Activated CD4-positive, alpha-beta T cell treated with anti-CD3 and anti-CD28 coated beads, Interleukin-2, amount 50 U/mL, for 4 hours (primary cell): ENCODE measurements at regions not wholly inside any gene's neighbourhood (a gene's known extent, or its start where the extent isn't known, plus 50 kb on each side); places are given as distances from the start of the nearest gene placed in this dataset.

Source experiments
- DNase-seq, 2 experiments: peaks; one replicate each; pipeline ENCODE4 v3.0.0-alpha.2; 2020

DNA sequence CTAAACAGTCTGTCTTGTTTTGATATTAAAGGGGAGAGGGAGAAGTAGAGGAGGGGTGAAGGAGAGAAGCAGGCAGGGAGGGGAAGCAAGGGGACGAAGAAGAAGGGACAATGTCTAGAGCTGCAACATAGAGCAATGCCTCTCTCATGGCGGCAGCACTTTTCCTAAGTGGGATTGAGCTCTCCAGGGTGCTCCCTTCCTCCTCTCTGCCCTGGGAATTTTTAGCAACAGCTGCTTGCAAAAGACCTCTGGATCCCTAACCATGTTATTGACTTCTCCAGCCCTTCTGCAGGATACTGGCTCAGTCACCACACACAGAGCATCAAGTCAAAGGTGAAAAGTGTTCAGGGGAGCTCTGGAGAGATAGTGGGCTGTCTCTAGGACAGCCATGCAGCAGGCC, 734.9 kb downstream of the EPHA4 start:
- DNase-seq = no peak

DNA sequence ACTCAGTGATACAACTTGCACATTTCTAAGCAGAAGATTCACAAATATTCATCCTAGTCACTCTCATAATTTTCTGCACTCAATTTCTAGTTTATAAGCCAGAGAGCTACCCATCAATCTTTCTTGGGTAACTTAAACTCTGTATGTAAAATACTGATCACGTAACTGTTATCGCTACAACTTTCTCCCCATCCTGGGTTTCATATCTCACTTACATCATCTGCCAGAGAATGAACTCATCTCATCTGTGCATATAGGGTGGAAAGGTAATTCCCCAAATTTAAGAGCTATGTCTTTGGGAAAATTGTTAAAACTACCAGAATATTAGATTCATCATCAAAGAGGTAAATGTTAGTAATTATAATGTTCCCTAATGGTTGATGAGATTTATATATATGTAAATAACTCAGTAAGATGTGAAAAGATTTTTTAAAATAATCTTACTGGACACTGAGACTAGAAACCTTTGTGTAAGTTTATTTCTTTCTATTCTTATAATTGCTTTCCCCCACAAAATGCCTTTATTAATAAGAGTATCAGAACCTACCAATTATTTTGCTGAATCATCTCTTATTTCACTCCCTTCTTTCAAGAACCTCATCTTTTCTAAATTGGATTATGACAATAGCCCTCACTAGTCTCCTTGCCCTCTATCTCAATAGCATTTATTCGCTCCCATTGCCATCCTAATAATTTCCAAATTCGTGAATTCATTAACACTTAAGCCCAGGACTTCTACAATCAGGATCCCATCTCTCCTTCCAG, 729.0 kb downstream of the EPHA4 start:
- DNase-seq = no peak

DNA sequence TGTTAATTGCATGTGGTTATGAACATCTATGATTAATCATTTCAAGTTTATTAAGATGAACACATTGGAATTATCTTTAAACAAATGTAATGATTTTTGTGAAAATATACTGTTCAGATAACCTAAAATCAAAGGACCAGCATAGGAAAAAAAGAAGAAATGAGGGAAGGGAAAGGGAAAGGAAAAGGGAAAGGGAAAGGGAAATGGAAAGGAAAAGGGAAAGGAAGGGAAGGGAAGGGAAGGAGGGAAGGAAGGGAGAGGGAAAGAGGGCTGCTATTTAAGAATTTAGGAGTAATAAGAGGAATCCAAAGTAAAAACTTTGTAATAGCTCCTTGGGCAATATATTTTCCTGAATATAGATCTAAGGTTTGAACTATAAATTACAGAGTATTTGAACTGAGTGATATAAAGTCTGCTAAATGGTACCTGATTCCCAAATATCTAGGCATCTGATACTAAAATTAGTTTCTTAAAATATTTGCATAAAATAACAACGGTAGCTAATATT, 726.3 kb downstream of the EPHA4 start:
- DNase-seq = no peak

DNA sequence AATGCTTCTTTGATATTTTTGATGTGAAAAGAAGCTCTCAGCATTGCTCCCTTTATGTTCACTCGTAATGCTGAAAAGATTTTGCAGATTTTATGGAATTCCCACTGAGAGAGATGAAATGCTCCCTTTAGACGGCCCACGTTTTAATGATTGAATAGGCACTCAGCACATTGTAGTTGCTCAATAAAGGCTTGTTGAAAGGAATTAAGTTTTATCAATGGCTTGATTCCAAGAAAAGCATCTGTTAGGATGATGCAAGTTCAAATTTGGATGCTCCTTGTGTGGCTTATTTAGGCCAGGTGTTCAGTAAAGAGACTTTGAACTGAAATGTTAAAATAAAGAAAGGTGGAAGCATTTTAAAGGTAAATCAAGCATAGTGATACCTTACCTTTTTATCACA, 725.1 kb downstream of the EPHA4 start:
- no peak for DNase-seq

DNA sequence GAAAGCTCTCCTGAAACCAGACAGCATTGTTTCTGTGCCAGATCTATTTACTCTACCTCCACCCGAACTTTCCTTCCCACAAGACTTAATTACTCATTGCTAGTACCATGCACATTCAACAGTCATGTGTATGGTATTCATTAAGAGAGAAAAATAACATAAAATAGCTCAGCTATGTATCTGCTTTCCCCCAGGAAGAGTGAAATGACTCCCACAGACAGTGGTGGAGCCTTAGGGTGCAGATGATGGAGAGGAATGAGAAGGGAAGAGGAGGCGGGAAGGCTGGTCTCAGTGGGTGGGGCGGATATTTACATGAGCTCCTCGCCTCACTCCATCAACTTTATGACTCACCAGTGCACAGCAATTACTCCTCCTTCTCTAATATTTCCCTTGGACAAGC, 724.5 kb downstream of the EPHA4 start:
- no peak for DNase-seq

DNA sequence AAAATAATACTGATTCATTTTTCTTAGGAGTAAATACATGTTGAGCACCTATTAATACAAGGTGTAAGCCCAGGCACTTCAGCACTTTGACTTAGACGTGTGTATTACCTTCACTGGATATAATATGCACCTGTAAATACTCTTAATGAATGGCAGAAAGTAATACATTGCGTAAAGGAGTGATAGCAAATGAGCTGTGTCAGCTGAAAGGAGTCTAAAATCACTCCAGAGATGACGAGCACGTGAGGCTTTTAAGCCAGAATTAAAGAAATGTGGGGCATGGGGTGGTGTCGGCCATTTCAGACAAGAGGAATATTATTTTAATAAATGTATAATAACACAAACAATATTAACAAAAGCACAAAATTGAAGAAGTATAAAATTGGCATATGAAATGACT, 722.7 kb downstream of the EPHA4 start:
- no peak for DNase-seq

DNA sequence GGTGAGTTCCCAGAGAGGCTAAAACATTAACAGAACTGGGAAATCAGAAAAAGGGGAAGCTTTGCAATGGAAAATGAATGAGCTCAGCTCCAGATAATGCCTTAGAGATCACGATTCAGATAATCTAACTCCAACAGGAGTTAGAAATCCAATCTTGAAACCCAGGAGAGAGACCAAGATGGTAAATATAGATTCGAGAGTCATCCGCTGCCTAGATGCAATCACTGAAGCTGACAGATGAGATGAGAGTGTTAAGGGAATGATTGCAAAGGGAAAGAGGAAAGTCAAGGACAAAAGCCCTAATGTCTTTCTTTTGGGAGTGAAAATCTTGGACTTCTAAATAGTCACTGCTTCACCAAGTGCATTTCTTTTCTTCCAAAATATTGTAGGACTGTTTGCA, 722.0 kb downstream of the EPHA4 start:
- DNase-seq = no peak

DNA sequence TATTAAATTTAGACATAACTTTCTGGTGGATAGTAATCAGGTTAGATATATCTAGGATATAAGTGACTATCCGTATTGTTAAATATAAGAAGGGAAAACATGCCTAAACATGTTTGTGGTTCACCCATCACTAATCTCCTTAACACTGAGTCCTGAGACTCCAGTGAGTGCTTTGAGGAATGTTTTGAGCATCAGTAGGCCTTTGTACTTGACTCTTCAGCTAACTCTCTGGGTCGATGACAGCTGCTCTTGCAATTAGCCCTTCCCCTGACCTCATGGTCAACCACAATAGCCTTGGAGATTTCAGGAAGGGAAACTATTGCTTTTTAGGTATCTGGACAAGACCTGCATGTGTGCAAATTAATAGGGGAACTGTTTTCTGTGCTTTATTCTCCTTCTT, 716.8 kb downstream of the EPHA4 start:
- no peak for DNase-seq

DNA sequence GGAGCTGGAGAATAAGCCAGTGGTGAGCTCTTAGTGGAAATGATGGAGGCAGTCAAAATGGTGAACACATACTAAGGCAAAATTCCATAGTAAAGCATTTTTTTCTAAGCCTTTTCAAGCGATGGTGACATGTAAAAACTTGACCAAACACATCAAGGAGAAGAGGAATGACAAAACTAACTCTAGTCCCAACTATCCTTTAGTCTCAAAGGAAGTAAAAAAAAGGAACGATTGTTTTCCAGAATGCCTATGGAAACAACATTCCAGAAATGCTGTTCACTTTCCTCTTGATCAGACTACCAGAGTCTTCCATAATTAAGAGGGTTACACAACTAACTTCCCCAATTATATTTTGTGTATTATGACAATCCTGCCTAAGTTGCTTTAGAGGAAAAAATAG, 715.6 kb downstream of the EPHA4 start:
- DNase-seq = no peak

DNA sequence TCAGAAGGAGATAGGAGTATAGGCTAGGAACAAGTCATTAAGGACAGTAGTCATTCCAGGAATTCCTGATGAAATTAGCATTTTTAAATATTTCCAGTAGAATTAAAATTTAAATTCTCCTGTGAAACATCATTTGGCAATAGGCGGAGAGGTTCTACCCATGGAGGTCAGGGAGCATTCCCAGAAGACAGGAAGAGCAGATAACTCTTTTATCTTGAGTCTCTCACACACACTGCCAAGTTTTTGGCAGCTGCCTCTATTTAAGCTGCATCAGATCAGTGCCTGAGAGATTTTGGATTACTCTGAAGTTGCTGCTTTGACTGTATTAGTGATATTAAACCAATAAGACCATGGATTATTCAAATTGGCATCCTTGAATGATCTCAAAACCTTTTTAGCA, 714.7 kb downstream of the EPHA4 start:
- DNase-seq = no peak

DNA sequence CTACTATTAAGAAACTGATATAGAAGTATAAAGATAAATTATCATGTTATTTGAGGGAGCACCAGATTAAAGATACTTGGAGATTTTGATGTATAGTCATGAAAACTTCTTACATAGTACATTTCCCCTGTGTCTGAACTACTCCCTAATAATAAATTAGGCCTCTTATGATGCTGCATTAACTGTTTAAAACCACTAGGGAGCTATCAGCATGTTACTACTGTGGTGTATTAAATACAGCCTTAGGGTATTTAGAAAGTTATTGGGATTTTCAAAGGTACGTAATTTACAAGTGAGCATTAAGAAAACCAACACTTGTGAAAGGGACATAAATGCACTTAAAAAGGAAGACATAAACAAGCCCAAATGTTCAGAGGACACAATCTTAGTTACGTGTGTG, 714.0 kb downstream of the EPHA4 start:
- DNase-seq = no peak

DNA sequence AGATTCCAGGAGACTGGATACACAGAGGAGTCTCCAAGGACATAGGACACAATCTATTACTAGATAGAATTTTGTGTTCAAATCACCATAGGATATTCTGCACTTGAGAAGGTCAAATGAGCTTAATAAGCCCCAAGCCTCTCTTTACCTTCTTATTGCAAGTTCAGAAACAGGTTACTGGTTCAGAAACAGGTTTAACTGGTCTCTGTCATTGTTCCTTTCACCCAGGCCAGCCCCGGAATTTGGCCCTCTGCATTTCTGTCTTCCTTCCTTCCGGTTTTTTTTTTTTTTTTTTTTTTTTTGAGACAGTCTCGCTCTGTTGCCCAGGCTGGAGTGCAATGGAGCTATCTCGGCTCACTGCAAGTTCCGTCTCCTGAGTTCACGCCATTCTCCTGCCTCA, 700.2 kb downstream of the EPHA4 start:
- DNase-seq = no peak

DNA sequence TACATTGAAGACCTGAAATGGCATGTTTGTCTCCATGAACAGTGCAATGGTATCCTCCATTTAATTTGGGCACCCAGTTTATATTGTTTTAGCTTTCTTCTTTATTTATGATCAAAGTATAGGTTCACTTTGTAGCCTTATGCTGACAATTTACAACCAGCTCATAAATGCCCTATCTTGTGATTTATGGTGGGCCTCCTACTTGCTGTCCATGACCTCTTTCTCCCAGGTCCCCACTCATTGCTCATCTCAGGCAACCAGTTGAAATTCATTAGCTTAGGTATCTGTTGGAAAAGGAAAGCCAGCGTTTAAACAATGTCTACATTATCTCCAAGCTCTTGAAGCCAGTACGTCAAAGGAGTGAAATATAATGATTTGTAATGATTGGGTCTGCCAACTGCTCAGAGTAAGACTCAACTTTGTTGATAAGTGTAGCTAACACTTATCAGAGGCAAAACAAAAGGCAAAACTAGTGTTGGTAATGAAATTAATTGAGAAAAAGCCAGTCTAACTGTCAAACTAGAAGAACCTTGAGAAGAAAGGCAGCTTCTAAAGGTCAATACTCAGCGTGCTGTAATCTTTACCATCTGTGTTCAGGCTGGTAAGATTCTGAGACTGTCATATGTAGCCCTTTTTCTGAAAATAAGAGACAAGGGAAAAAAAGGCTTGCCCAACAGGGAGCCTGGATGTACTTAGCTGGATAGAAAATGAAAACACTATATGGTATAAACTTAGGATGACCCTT, 695.9 kb downstream of the EPHA4 start:
- no peak for DNase-seq

DNA sequence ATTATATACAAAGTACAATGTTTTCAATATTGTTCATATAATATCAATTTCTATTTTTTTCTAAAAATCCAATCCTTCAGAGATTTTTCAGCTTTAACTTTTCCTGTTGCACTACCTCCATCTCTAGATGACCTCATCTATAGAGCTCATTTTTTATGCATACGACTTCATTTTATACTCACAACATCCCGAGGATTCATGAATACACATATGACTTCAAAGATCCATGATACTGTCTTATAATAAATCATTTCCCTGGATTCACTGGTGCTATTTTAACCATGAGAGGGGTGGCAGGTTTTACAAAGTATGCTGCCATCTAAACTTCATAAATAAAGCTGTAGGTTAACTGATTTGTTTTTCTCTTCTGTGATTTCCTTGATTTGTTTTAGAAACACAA, 694.6 kb downstream of the EPHA4 start:
- DNase-seq = no peak

DNA sequence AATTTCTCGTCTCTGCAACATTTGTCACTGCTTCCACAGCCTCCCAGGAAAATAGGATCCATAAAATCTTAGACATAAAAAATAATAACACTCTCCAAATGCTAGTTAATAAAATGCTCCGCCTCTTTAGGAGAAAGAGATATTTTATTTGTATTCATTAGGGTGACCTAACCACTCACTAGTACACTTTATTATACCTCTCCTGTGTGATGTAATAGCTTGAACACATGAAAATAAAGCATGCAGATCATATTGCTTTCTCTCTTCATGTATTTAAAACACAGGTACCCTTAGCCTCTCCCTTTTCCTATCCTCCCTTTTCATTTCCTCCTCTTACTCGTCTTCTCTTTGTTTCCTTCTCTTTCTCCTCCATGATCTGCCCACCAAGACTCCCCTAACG, 694.2 kb downstream of the EPHA4 start:
- no peak for DNase-seq

DNA sequence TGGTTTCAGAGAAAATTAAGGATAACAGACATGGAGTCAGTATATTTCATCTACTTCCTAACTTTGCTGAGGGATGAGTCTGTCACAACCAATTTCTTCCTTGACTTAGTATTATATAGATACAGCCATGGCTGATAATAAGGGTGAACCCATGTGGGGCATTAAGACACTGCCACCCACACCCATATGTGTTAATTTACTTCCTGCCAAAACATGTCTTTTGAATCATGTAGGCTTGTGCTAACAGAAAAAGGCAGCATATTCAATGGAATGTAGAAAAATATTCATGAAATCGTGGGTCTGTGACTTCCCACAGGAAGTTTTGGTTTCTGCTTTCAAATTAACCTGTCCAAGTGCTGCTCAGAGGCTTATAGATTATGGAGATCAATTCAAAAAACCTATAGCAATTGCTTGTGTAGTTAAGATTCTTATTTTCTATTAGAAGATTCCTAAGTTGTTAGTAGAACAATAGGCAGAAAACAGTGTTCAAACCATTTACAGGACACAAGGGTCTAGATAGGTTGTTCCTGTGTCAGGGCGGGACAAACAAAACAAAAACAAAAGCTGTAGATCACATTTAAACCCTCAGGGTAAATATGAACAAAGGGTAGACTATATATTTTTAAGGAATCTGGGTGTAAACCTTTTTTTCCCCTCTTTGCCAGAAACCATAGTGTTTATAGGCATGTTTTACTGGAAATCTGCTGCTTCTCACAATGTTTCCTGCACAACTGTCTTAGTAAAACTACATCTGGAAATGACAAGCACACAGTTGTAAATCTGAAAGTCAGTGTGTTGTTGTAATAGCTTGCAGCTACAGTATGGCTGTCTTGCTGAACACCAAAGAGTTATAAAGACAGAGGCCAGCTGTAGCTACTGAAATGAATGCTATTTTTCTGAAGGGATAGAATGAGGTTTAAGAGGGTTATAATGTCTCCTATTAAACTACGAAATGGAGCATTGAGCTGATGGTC, 691.2 kb downstream of the EPHA4 start:
- no peak for DNase-seq

DNA sequence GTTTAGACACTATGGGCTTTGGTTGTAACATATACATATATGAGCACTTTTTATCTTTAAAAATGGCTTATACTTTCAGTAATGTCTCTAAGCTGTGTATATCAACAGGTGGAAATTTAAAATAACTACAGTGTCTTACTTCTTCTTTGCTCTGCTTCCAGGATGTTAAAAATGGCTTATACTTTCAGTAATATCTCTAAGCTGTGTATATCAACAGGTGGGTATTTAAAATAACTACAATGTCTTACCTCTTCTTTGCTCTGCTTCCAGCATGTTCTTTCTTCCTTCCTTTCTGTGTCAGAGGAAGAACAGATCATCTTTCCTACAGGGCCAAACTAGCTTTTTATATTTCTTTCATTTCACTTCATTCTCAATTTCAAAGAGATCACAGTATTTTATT, 689.6 kb downstream of the EPHA4 start:
- DNase-seq = no peak

DNA sequence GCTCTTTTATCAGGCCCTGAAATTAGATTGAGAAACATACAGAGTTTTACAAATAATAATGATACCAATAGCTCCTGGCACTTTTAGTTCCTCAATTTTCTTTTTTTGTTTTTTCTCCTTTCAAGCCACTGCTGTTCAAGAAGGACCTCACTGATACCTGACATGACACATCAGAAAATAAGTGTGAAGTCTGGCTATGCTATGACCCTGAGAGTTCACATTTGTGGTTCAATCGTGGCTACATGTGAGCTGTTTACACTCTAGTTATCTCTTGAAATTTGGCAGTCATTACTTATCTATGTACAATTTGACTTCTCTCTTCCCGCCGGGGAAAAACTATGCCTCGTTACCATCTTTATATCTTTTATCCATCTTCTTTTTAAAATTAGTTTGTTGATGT, 686.5 kb downstream of the EPHA4 start:
- DNase-seq = no peak

DNA sequence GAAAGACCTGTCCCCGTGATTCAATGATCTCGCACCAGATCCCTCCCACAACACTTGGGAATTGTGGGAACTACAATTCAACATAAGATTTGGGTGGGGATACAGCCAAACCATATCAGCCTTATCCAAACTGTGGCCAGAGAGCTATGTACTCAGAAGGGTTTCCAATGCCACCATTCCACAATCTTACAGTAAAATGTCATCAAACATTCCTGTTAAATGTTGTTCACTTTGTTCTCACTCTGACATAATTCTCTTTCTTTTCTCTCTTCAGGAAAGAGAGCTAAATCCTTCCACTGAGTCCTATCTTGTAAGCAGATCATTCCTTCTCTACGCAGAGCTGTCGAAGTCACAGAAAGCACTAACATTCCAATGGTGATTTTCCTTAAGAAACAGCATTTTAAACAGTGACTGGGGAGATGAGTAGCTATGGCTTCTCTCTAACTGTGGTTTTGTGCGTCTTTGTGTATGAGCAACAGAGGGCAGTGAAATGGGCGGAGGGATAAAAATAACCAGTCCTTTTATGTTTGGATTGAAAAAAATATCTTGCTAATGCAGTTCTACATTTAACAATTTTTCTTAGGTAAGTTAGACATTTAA, 684.7 kb downstream of the EPHA4 start:
- DNase-seq = no peak

DNA sequence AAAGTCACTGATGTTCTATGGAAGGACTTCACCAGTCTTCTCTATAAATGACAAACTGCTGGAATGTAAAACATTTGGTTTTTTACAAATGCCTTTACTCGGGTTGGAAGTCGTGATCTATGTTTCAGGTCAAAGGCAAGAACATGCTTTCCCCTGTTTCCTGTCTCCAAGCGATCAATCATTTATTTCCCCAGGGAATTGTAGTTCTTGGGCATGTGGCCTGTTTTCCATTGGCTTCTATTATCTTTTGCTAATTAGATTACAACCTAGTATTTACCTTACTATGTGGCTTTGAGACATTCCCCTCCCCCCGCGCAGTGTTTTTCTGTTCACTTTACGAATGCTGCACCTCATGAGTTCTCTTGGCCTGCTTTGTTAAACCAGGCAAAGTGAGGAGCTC, 684.2 kb downstream of the EPHA4 start:
- DNase-seq = no peak

DNA sequence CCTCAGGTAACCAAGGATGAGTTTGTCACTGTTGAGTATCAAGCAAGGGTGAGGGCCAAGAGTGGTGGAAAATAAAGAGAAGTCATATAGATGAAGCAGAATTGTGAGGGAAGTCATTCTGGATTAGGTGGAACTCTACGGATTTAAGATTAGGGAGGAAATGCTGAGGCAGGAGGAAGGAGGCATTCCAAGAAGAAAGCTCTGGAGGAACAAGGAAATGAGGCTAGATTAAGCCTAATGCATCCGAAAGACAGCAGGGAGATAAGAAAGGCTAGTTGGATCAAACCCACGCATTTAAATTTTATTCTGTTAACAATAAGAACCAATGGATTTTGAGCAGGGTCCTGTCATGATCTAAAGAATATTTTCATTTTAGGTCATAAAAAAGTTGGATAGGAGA, 681.2 kb downstream of the EPHA4 start:
- DNase-seq = no peak

DNA sequence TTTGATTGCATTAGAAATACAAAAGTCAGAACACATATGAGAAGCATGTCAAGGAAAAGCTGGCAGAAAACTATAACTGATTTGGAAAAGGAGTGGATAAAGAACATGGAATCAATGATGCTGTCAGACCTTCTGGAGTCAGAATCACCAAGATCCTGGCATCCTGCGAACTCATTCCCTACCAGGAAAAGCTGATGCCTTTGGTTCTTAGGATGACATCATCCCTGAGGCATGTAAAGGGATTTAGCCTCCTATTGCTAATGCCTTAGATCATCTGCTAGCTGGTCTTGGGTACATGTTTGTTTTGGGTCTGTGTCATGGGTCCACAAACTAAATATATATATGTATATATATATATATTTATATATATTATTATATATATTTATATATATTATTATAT, 680.7 kb downstream of the EPHA4 start:
- no peak for DNase-seq
